Smooth muscle cell (in vitro differentiated cells): ENCODE measurements at regions not wholly inside any gene's neighbourhood (a gene's known extent, or its start where the extent isn't known, plus 50 kb on each side); places are given as distances from the start of the nearest gene placed in this dataset.
A peak's percentile ranks its signal among the peaks of the same experiment; 100 is the strongest.

Experiments used
- DNase-seq: peaks from one replicate; lab custom pipeline; 2025; ENCODE audit not compliant: unreplicated experiment; lab: John Stamatoyannopoulos, UW
- H2AFZ ChIP-seq: fragments of 200-600 bp; sonication (generic); 2 replicates; pipeline ENCODE4 v1.6.0; 2016; ENCODE audit warnings: antibody characterized with exemption, low read depth, mild to moderate bottlenecking
- H3F3A ChIP-seq: fragments of 200-600 bp; sonication (generic); 2 replicates; pipeline ENCODE4 v1.6.0; 2017; ENCODE audit warnings: antibody characterized with exemption, low read depth
- H3K27ac ChIP-seq: fragments of 200-600 bp; sonication (generic); 2 replicates; pipeline ENCODE4 v1.5.1; 2016; ENCODE audit warnings: low read depth, mild to moderate bottlenecking
- H3K27me3 ChIP-seq: fragments of 200-600 bp; sonication (generic); 2 replicates; pipeline ENCODE4 v1.6.1; 2016; ENCODE audit warnings: low read depth, mild to moderate bottlenecking
- H3K36me3 ChIP-seq: fragments of 200-600 bp; sonication (generic); 2 replicates; pipeline ENCODE4 v1.5.1; 2016; ENCODE audit warnings: low read depth
- H3K4me1 ChIP-seq: fragments of 200-600 bp; sonication (generic); 2 replicates; pipeline ENCODE4 v1.5.1; 2016; ENCODE audit warnings: low read depth
- H3K4me2 ChIP-seq: fragments of 200-600 bp; sonication (generic); 2 replicates; pipeline ENCODE4 v1.6.0; 2016; ENCODE audit warnings: mild to moderate bottlenecking
- H3K4me3 ChIP-seq: fragments of 200-600 bp; sonication (generic); 2 replicates; pipeline ENCODE4 v1.5.1; 2016; ENCODE audit warnings: mild to moderate bottlenecking
- H3K79me2 ChIP-seq: fragments of 200-600 bp; sonication (generic); 2 replicates; pipeline ENCODE4 v1.6.0; 2016; ENCODE audit warnings: low read depth, mild to moderate bottlenecking
- H3K9ac ChIP-seq: fragments of 200-600 bp; sonication (generic); 2 replicates; pipeline ENCODE4 v1.6.0; 2016; ENCODE audit warnings: low read depth
- H3K9me3 ChIP-seq: fragments of 200-600 bp; sonication (generic); replicated peaks from 2 replicates; pipeline ENCODE4 v1.5.1; 2016; ENCODE audit warnings: low read depth
- H4K20me1 ChIP-seq: fragments of 200-600 bp; sonication (generic); 2 replicates; pipeline ENCODE4 v1.6.0; 2016; ENCODE audit warnings: low read depth
- CTCF ChIP-seq: fragments of 200-600 bp; sonication (generic); IDR thresholded peaks from 2 replicates; pipeline ENCODE4 v1.5.1; 2017; ENCODE audit warnings: borderline replicate concordance, mild to moderate bottlenecking, antibody characterized with exemption; ENCODE audit not compliant: insufficient read depth, poor library complexity, severe bottlenecking
- WGBS: methylation state at CpG from one replicate; pipeline ENCODE4 v1.1.7; 2016; ENCODE audit warnings: low lambda C conversion rate; 5-methylcytosine and 5-hydroxymethylcytosine counted together

- WGBS = 71% methylated on average over 4 of the region's 4 CpGs
- Histone ChIP-seq H3K9ac (no peak overlapping the region), H3K4me1 (peaks cover 4% of the 10 kb centered on the region), H3K4me2 (no peak overlapping the region), H3K27me3 (no peaks in the 10 kb centered on the region), H3K4me3 (no peak overlapping the region), H3K27ac (no peak overlapping the region), H3K79me2 (no peaks in the 10 kb centered on the region), H3K9me3 (no peaks in the 10 kb centered on the region), H3K36me3 (no peaks in the 10 kb centered on the region), H2AFZ (no peak overlapping the region), H4K20me1 (no peaks in the 10 kb centered on the region), H3F3A (no peaks in the 10 kb centered on the region)
- no peak for DNase-seq
- TF ChIP-seq CTCF = no peak
Measured at GRCh38 chr14:81686512-81686911, 152.9 kb upstream of the SEL1L start.

- Histone ChIP-seq H3K27me3 (no peaks in the 10 kb centered on the region), H3K4me2 (no peak overlapping the region), H3K79me2 (no peaks in the 10 kb centered on the region), H3F3A (no peaks in the 10 kb centered on the region), H3K9me3 (no peaks in the 10 kb centered on the region), H3K27ac (no peak overlapping the region), H3K36me3 (no peaks in the 10 kb centered on the region), H2AFZ (no peak overlapping the region), H4K20me1 (no peaks in the 10 kb centered on the region), H3K4me1 (no peaks in the 10 kb centered on the region), H3K9ac (no peak overlapping the region), H3K4me3 (no peak overlapping the region)
- 92% methylated on average over 3 of the region's 3 CpGs for WGBS
- DNase-seq = no peak
- no peak for TF ChIP-seq CTCF
Measured at GRCh38 chr14:81691931-81692330, 158.3 kb upstream of the SEL1L start.

- H4K20me1 ChIP-seq = no peaks in the 10 kb centered on the region
- no peak overlapping the region for H3K9ac ChIP-seq
- H3K36me3 ChIP-seq = no peaks in the 10 kb centered on the region
- H3K27ac ChIP-seq = no peak overlapping the region
- no peaks in the 10 kb centered on the region for H3K4me1 ChIP-seq
- no peak overlapping the region for H3K4me3 ChIP-seq
- H3K79me2 ChIP-seq = no peaks in the 10 kb centered on the region
- H3K4me2 ChIP-seq = no peak overlapping the region
- no peak for DNase-seq
- no peaks in the 10 kb centered on the region for H3K27me3 ChIP-seq
- no peaks in the 10 kb centered on the region for H3F3A ChIP-seq
- H2AFZ ChIP-seq = no peak overlapping the region
- no peak for TF ChIP-seq CTCF
- H3K9me3 ChIP-seq = no peaks in the 10 kb centered on the region
- 26% methylated on average over 1 of the region's 1 CpG for WGBS
Measured at GRCh38 chr14:81694419-81694818, 160.8 kb upstream of the SEL1L start.

- no peak for DNase-seq
- Histone ChIP-seq H3K9me3 (no peaks in the 10 kb centered on the region), H2AFZ (peak overlapping the region; percentile 68), H3K4me2 (no peak overlapping the region), H3K9ac (no peak overlapping the region), H4K20me1 (no peaks in the 10 kb centered on the region), H3K4me1 (no peaks in the 10 kb centered on the region), H3K27ac (no peak overlapping the region), H3K79me2 (no peaks in the 10 kb centered on the region), H3K27me3 (no peaks in the 10 kb centered on the region), H3K4me3 (no peak overlapping the region), H3F3A (no peaks in the 10 kb centered on the region), H3K36me3 (no peaks in the 10 kb centered on the region)
- 54% methylated on average over 6 of the region's 6 CpGs for WGBS
- TF ChIP-seq CTCF = no peak
Measured at GRCh38 chr14:81709681-81710080, 176.0 kb upstream of the SEL1L start.
